Right lung (tissue), 2 donors: ENCODE measurements at regions not wholly inside any gene's neighbourhood (a gene's known extent, or its start where the extent isn't known, plus 50 kb on each side); places are given as distances from the start of the nearest gene placed in this dataset.

Experiments
- DNase-seq, 2 donors: peaks; one replicate each; pipeline ENCODE4 v3.0.0-alpha.2; 2013

DNA sequence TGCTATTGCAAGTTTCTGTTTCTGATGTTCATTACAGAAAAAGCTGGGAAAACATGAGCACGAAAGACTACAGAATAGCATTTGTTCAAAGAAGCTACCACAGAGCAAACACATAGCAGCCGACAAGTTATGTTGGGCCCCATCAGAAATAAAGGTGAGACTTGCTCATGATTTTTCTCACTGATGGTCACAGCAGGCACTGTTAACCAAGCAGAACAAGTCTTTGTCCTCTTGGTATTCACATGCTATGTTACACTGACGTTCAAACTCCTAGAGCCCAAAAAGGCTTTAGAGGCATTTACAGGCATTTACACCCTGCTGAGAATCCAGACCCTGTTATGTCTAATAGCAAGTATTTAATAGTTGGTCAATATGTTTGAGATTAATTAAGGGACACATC is 235.0 kb upstream of the HNMT start:
- DNase-seq, result no peak

DNA sequence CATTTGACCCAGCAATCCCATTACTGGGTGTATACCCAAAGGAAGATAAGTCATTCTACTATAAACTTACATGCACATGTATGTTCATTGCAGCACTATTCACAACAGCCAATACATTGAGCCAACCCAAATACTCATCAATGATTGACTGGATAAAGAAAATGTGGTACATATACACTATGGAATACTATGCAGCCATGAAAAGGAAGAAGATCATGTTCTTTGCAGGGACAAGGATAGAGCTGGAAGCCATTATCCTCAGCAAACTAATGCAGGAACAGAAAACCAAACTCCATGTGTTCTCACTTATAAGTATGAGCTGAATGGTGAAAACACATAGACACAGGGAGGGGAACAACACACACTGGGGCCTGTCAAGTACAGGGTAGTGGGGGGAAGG is 226.7 kb upstream of the HNMT start:
- no peak for DNase-seq

DNA sequence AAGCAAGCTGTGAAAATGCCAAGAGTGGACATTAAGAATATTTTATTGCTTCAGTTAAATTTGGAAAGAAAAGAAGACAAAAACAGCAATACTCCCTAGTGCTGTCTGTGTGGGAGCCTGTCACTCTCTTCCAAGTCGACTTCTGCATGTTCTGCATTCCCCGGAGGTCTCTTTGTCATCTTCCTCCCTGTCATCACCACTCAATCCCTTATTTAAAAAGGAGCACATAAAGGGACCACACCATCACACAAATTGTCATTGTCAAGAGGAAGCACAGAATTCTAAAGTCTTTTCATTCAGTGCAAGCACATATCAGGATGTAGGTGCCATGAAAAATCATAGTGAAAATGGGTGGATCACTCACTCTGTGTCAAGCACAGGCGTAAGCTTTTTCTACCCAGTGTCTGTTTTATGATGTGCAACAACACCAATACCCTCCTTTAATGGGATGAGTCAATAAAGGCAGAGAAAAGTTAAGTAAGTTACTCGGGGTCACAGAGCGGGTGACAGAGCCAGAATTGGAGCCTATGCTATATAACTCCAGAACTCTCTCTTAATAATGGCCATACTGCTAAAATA is 222.4 kb upstream of the HNMT start:
- no peak for DNase-seq

DNA sequence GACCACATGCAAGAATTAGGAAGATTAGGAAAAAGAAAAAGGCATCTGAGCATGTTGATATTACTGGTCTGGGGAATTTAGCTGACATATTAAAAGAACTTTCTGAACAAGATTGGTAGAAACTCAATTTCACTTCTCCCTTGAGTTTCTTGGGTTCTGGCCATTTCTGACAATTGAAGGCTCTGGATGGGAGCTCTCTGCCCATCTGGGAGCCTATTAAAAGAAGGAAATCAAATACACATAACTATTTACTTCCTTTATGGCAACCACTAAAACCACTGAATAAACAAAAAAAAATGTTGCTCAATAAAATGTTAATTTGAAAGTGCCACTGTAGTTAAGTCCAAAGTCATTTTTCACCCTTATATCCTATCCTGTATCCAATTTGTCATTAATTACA is 216.8 kb upstream of the HNMT start:
- no peak for DNase-seq

DNA sequence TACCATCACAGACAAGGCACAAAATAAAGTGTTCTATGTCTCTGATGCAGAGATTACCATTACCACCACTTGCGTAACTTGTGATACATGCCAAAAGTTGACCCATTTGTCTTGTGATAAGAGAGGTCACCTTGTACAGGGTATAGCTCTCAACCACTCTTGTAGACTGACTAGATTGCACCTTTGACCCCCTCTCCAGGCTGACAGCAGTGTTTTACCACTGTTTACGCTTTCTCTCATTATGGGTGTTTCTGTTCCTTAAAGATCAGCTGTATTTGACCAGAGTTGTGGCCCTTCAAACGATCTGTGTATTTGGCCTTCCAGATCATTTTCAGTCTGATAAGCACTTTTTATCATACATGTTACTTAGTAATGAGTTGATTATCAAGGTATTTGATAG is 215.7 kb upstream of the HNMT start:
- no peak for DNase-seq

DNA sequence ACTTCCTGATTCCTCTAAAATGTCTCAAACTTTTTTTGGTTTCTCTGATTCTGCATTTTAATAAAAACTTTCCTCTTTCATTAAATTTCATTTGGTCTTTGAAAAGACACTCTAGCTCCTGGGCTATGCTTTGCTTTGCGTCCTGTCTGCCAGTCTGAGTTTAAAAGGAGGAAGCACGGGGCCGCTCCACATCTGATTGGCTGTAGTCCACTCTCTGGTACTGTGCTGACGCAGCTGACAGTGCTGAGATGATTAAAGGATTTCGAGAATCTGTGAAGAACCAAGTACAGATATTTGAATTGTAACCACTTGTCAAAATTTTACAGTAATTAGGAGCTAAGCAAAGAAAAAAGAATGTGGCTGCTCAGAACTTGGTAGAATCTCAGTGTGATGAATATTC is 199.6 kb upstream of the HNMT start:
- DNase-seq, result no peak

DNA sequence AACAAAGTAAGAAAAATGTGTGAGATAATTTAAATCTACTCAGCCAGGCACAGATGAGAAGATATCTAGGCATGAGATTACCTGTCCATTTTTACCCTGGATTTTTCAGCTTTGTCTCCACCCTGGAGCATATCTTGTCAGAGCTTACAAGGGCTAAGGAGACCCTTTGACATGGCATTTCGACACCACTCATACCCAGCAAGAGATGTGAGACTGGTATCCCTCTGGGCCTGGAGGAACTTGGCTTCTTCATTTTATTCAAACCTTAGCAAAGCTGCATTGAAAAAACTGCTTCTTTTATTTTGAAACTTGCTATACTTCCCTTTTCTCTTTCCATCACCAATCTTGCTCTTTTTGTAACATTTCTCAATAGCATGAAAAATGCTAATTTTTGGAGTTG is 194.9 kb upstream of the HNMT start:
- no peak for DNase-seq

DNA sequence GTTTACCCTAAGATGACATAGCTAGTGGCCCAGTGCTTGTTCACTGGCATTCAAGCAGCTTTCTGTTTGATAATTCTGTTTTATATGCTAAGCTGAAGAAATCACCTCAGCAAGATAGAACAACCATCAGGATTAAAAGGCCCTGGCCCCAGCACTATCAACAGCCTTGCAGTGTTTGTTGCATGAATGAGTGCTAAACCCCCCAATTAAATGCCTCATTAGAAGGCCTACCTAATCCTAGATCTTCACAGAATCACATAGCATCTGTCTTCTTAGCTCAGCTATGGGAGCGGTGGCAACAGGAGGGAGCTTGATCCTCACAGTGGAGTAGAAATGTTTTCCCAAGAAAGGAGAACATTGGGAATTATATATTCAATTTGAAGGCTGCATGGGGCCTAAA is 194.1 kb upstream of the HNMT start:
- DNase-seq, result no peak

DNA sequence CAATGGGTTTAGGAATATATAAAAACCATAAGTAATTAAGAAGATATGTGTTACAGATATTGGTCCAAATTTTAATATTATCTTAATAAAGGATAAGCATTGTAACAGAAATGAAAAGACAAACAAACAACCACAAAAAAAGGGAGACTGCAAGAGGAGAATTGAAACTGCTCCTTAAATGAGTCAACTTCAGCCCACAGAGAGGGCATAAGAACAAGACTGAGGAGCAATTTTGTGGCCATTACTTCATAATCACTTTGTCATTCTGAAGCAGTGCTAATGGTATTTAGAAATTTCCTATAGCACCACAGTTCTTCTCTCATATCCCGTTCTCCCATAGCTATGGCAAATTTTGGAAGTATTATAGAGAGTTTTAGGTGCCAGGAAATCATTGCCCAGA is 193.2 kb upstream of the HNMT start:
- no peak for DNase-seq

DNA sequence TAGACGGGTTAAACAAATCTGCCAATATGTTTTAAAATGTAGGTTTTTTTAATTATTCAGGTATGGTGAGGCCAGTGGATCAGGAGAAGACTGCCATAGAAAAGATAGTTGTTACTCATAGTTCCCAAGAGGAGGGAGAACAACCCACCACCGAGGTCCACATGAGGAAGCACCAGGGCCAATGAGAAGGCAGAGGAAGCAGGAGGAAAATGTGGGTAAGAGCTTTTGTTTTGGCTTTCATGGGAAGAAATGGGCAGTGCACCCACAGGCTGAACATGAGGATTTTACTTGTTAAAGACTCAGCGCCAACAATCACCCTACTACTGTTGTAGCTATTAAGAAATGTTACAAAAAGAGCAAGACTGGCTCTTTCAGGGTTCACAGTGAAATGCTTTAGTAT is 191.8 kb upstream of the HNMT start:
- DNase-seq, result no peak

DNA sequence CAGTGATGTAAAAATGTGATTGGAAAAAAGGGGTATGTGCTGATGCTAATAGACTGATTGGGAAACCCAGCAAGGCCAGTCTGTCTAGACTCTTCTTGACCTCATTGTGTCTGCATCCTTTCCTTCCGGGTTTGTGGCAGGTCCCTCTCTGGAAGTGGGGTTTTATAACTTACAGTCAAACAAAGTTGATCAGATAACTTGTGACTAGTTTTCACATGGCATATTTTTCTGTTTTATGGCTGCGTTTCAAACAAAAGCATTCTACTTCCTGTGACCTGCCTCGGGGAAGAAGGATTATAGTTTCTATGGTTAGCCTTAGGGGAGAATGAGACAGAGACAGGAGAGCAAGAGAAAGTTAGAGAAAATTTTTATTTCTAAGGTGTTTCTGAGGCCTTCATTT is 188.7 kb upstream of the HNMT start:
- no peak for DNase-seq

DNA sequence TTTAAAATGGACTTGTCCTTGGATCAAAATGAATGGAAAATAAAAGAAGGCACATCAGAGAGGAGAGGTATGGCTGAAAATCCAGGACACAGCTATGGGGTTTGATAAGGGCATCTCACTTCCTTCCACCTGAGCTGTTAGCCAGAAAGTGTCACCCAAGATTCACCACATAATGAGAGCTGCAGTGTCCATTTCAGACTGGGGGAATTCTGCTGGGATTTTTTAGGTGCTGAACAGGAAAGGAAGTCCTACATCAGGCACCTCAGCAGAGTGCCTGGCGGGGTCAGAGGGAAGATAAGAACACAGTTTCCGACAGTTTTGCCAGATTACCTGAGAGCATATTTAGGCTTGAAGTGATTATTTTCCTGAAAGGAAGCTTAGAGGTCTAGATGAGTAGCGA is 187.6 kb upstream of the HNMT start:
- no peak for DNase-seq

DNA sequence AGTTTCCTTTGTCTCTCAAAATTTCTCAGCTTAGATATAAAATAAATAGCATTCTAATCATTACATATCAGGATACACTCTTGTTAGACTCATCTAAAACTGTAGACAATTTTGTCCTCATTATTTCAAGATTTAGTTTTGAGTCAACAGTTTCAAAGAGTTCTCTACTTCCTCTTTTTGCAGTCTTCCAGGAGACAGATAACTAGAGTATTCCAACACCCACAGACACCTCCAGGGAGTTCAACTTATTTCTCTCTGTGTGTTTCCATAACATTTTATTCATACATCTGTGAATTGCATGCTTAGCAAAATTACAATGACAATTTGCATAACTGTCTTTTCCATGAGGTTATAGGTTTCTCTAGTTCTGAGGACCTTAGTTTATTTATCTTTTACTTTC is 166.6 kb upstream of the HNMT start:
- no peak for DNase-seq

DNA sequence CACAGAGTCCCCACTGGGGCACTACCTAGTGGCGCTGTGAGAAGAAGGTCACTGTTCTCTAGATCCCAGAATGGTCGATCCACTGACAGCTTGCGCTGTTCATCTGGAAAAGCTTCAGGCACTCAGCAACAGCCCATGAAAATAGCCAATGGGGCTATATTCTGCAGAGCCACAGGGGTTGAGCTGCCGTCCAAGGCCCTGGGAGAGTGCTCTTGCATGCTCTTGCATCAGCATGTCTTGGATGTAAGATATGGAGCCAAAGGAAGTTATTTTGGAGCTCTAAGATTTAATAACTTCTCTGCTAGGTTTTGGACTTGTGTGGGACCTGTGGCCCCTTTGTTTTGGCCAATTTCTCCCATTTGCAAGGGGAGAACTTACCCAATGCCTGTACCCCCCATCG is 164.7 kb upstream of the HNMT start:
- DNase-seq, result no peak

DNA sequence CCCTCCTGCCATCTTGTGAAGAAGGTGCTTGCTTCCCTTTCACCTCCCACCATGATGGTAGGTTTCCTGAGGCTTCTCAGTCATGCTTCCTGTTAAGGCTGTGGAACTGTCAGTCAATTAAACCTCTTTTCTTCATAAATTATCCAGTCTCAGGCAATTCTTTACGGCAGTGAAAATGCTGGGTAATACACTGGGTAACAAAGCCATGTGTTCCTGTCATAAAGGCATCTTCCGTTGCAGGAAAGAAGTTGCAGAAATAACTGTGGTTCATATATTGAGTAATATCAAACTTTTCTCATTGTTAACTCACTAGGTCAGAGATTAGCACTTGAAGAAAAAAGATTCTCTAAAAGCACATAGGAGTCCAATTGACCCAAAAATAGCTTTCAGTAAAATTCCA is 163.9 kb upstream of the HNMT start:
- DNase-seq, result no peak

DNA sequence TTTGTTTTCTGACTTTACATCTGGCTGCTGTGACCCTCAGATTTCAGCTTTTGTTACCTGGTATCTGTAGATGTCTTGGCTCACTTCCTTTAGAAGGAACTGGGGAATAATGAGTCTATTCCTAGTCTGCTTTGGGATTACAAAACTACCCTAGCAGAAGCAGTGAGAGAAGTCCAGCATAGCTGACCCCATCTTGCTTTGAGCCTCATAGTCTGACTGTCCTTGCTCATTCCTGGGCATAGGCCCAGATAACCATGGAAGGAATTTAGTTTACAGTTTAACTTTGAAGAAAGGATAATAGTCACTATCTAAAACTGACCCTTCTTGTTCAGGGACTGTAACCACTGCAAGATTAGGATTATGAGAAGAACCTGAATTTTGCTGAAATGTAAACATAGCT is 163.0 kb upstream of the HNMT start:
- DNase-seq, result no peak

DNA sequence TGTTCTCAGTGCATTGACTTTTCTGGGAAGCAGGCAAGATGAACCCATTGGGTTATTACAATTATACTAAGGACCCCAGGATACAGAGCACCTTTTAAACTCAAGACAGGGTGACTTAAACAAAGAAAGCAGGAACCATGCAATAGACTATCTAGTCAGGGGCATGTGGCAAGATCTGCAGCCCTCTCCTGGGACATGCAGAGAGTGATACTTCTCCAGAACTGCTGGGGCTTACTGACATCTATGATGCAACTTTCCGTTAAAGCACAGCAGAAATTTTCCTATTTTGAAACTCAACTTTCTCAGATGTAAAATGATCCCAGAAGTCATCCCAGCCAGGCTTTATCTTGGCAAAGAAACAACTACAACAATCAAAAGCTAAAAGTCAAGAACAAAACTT is 162.2 kb upstream of the HNMT start:
- no peak for DNase-seq

DNA sequence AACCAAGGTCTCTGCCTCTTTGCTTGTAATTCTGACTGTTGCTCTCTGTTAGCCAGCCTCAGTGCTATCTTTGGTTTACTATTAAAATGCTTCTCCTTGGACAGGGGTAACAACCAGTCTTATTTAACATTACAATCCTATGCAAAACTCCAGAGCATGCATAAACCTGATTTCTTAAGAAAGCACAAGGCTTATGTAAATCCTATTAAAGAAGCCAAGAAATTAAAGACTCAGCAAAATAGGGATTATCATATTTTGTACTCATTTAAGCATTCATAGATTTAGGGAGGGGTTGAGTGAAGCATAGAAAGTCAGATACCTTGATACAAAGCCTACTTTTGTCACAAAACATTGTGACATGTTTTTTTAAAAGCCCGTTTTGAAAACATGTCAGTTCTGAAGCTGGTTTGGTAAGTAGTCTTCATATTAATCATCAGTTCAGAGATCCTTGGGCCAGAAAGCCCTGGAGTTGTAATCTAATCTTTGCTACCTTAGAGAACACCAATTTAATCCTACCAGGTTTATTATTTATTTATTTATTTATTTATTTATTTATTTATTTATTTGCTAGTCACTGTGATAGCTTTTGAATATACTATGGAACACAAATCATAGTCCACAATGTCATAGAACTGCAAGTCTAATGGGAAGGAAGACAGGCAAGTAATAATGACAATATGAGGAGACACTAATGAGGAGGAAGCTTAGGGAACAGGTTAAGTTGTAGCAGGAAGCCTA is 158.0 kb upstream of the HNMT start:
- no peak for DNase-seq

DNA sequence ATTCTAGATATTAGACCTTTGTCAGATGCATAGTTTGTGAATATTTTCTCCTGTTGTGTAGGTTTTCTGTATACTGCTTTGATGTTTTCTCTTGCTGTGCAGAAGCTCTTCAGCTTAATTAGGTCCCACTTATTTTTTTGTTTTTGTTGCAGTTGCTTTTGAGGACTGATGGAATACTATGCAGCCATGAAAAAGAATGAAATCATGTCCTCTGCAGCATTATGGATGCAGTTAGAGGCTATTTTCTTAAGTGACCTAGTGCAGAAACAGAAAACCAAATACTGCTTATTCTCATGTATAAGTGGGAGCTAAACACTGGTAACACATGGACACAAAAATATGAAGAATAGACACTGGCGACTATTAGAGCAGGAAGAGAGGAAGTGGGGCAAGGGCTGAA is 155.0 kb upstream of the HNMT start:
- DNase-seq, result no peak

DNA sequence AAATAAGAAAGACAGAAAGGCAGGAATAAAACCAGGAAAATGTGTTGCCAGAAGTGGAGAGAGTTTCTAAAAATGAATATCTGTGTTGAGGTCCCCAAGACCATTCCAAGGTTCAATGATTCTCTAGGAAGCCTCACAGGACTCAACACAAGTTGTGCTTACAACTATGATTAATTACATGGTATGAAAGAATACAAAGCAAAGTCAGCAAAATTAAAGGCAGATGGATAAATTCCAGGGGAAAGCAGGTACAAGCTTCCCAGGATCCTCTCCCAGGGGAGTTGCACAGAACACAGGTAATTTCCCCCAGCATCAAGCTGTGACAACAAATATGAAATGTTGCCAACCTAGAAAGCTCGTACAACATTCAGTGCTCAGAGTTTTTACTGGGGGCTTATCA is 154.4 kb upstream of the HNMT start:
- no peak for DNase-seq

DNA sequence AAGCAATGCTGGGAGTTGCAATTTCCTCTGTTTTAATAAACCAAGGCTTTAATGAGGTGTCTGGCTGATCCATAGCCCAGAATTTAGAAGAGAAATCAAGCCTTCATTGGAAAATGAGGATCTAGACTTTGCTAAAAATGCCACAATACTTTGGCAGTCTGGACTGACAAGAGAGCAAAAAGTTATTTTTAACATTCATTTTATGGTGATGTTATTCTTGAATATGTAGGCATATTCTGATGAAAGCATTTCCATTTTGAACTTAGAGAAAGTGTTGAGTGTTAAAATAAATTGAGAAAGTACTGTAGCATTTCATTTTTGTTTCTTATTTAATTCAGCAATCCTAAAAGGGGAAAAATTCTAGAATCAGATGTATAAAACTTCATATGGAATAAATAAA is 151.8 kb upstream of the HNMT start:
- no peak for DNase-seq

DNA sequence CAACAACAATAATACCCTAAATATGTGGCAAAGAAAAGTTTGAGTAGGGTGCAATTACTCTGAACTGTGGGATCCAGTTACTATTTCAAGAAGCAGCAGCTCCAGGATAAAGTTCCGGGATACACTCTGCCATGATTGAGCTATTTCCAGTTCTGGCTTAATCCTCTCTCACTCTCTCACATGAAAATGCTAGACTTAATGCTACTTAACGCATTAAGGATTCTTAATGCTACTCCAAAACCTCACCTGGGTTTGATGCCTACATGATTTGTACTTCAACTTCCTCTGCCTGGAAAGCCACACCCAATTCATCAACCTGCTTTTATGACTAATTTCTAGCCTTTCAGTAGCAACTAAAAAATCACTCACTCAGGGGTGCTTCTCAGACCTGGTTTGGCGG is 151.1 kb upstream of the HNMT start:
- DNase-seq, result no peak

DNA sequence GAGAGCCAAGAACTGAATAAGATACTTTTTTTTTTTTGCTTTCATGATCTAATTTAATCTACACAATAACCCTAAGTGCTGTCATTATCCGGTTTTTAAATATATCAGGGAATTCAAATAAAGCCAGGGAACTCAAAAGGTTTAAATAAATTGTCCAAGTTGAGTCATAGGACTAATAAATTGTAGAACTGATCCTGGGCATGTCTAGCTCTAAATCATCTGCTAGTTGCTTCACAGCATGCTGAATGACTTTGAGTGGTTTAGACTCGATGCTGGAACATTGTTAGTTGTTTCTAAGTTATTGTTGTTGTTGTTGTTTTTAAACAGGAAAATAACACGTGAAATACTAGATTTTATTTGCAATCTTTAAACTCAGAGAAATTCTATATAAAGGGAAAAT is 147.2 kb upstream of the HNMT start:
- DNase-seq, result no peak

DNA sequence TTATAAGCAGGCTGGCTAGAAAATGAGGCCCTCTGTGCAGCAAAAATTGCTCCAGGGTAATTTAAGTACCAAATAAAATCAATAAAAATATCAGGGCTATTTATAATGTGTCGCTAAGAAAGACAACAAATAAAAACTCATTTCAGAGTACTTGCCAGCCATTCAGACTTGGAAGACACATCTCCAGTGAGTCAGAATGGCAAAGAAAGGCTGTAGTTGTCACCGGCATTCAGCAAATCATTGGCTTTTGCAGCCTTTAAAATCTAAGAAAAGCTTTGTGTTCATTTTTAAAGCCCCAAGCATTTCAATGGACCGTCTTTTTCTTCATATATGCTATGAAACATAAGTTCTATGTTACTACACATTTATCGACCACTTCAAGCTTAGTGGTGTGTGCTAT is 141.1 kb upstream of the HNMT start:
- no peak for DNase-seq
